Spinal cord (tissue), 9 donors: ENCODE measurements at regions not wholly inside any gene's neighbourhood (a gene's known extent, or its start where the extent isn't known, plus 50 kb on each side); places are given as distances from the start of the nearest gene placed in this dataset.
A peak's percentile ranks its signal among the peaks of the same experiment; 100 is the strongest.

Source experiments
- DNase-seq, 6 donors: peaks; one replicate each; pipeline versions ENCODE4 v3.0.0 to v3.0.0-alpha.2; 2013 to 2015; ENCODE audit warnings: low spot score in 6 of 6, low read depth in 4 of 6
- H3K27ac ChIP-seq: one replicate; pipeline ENCODE4 v1.5.1; 2013; ENCODE audit warnings: low read depth, low read length, control low read depth
- H3K27me3 ChIP-seq: one replicate; pipeline ENCODE4 v1.6.1; 2013; ENCODE audit warnings: low read length; ENCODE audit not compliant: control insufficient read depth, insufficient read depth
- H3K36me3 ChIP-seq: one replicate; pipeline ENCODE4 v1.6.1; 2013; ENCODE audit warnings: low read length; ENCODE audit not compliant: control insufficient read depth, insufficient read depth
- H3K4me1 ChIP-seq: one replicate; pipeline ENCODE4 v1.6.1; 2013; ENCODE audit warnings: low read length; ENCODE audit not compliant: control insufficient read depth, insufficient read depth
- H3K4me3 ChIP-seq: one replicate; pipeline ENCODE4 v1.5.1; 2013; ENCODE audit warnings: low read depth, low read length, control low read depth
- H3K9me3 ChIP-seq: one replicate; pipeline ENCODE4 v1.6.1; 2013; ENCODE audit warnings: low read length; ENCODE audit not compliant: control insufficient read depth, insufficient read depth
- WGBS: methylation state at CpG from one replicate; pipeline ENCODE4 v1.1.5; 2013; ENCODE audit warnings: missing lambda C conversion rate; ENCODE audit not compliant: insufficient coverage; 5-methylcytosine and 5-hydroxymethylcytosine counted together
- donor health status: healthy.

DNA sequence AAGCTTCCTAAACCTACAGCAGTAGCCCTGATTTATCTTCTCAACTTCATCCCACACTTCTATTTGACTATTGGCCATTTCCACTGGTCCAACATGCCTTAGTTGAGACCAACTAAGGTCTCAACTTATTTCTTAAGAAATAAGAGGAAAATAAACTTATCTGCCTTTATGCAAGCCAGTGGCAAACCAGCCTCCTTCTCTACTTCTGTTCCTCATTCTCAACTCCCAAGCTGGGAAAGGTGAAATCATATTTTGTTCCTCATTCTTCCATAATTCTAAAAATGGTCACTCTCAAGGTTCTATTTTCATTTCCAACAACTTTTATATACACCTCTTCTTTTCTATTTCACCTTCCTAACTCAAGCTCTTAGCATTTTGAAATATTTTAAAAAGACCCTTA, 149.6 kb upstream of the C9orf72 start:
- no peak for DNase-seq
- Histone ChIP-seq H3K4me1 (no peaks in the 10 kb centered on the region), H3K36me3 (no peaks in the 10 kb centered on the region), H3K9me3 (no peaks in the 10 kb centered on the region), H3K27me3 (no peaks in the 10 kb centered on the region), H3K4me3 (no peak overlapping the region), H3K27ac (no peak overlapping the region)

DNA sequence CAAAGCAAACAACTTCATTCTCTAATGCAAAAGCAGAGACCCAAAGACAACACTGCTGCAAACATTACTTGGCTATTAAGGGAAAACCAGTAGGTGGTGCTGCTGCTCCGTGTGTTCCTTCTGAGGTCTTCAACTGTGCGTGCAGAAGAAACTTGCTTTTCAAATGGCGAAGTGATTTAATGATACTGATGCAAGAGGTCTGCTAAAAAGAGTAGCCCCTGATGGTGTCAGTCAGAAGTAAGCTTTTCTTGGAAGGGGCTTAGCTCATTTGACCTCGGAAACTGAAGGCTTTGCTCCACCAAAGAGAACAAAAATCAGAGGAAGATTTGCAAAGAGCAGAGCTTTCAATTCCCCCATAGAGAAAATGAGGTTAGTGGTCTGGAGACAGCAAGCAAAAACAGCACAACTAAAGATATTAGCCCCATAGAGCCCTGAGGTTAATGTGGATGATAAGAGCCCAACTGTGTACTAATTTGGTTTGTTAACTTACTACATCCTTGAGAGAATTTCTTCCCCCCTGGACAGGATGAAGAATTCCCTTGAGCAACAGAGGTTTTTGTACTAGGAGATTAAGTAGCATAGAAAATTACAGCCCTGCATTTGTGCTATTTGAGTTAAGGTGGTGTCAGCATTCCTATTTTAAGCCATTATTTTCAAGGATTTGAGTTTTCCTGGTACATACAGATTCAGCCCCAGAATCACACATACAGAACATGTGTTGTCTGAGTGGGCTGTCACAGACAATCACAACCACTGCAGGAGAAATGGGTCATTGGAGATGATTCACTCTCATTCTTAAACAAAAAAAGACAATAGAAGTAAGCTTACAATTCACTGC, 153.2 kb upstream of the C9orf72 start:
- DNase-seq = peak; percentile 85 to 98 (median 88)
- Histone ChIP-seq H3K4me3 (no peak overlapping the region), H3K27ac (no peak overlapping the region), H3K36me3 (no peaks in the 10 kb centered on the region), H3K27me3 (no peaks in the 10 kb centered on the region), H3K4me1 (no peaks in the 10 kb centered on the region), H3K9me3 (no peaks in the 10 kb centered on the region)
- WGBS = 0% methylated on average over 4 of the region's 4 CpGs

DNA sequence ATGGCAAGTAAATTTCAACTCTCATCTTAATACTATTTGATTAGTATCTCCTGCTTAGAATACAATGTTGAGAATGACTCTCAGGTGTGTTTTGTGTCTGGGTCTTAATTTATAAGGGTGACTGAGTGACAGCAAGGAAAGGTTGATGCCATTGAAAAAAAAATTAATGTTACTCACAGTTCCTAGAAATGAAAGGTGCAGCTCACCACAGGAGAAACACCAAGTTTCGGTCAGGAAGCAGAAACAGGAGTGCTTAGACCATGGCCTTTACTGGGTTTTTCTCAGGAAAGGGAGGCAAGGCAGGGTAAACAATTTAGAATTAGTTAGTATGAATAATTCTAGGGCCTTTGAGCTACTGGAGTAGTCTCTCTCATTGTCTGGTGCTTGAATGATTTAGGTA, 159.2 kb upstream of the C9orf72 start:
- H3K27ac ChIP-seq = no peak overlapping the region
- H3K4me1 ChIP-seq = no peaks in the 10 kb centered on the region
- no peak overlapping the region for H3K4me3 ChIP-seq
- 100% methylated on average over 1 of the region's 1 CpG for whole genome bisulfite sequencing
- no peaks in the 10 kb centered on the region for H3K36me3 ChIP-seq
- no peaks in the 10 kb centered on the region for H3K9me3 ChIP-seq
- H3K27me3 ChIP-seq = no peaks in the 10 kb centered on the region
- no peak for DNase-seq

DNA sequence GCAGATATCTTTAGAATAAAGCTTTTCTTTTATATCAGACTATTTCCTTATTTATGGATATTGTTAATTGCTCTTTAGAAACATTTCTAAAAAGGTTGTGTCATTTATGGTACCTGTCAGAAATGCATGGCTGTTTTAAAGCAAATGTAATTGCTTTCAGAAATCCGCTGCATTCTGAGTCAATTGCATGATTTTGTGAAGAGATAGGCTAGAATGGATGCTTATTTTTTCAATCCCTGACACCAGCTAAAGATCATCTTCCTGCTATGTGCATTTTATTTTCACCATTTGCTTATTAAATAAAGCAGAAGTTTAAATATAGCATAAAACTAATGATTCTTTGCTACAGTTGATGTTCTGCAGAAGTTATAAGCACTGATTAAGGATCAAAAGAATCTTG, 170.2 kb upstream of the C9orf72 start:
- H3K27ac ChIP-seq = no peak overlapping the region
- no CpG with 5 or more reads among the region's 1 CpG for WGBS
- DNase-seq = no peak

DNA sequence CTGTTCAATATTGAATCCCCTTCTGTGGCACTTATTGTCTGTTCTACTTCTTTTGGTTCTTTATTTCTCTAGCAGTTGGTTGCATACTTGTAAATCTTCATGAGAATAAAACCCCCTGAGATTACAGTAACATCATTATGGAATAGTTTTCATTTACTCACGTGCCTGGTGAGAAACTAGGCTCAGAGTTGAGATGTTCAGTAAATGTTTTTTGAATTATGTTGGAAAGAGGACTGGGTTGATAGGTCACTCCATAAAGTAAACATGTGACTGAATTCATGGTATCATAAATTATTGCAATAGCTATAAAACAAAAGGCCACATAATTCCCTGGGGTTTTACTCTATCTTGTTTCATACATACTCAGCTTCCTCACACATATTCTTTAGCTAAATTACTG, 174.2 kb upstream of the C9orf72 start:
- Histone ChIP-seq H3K36me3 (no peaks in the 10 kb centered on the region), H3K27me3 (no peaks in the 10 kb centered on the region), H3K4me3 (no peak overlapping the region), H3K9me3 (no peaks in the 10 kb centered on the region), H3K4me1 (no peaks in the 10 kb centered on the region), H3K27ac (no peak overlapping the region)
- DNase-seq = no peak
- no CpG with 5 or more reads among the region's 1 CpG for WGBS

More for the DNA sequence above, 170.2 kb upstream of the C9orf72 start:
- Histone ChIP-seq H3K36me3 (no peaks in the 10 kb centered on the region), H3K4me3 (no peak overlapping the region), H3K4me1 (no peaks in the 10 kb centered on the region), H3K27me3 (no peaks in the 10 kb centered on the region), H3K9me3 (peaks cover 8% of the 10 kb centered on the region)

DNA sequence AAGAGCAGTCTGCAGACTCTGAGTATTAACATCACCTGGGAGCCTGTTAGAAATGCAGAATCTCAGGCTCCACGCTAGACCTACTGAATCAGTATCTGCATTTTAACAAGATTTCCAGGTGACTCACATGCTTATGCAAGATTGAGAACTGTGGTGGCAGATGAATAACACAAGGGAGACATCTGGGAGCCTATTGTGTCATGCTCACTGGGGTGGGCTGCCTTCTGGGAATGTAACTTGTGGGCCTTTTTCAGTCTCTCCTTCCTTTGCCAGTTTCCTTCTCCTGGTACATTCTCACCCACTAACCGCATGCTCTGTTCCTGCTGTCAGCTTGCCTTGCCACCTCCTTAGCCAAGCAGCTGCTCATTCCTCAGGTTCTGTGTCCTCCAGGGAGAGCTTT, 176.6 kb upstream of the C9orf72 start:
- Histone ChIP-seq H3K27ac (no peak overlapping the region), H3K4me1 (no peaks in the 10 kb centered on the region), H3K4me3 (no peak overlapping the region), H3K9me3 (no peaks in the 10 kb centered on the region), H3K36me3 (no peaks in the 10 kb centered on the region), H3K27me3 (no peaks in the 10 kb centered on the region)
- WGBS = 60% methylated on average over 1 of the region's 2 CpGs
- DNase-seq = peak in 2 of 6 donors; percentile 18 to 30

DNA sequence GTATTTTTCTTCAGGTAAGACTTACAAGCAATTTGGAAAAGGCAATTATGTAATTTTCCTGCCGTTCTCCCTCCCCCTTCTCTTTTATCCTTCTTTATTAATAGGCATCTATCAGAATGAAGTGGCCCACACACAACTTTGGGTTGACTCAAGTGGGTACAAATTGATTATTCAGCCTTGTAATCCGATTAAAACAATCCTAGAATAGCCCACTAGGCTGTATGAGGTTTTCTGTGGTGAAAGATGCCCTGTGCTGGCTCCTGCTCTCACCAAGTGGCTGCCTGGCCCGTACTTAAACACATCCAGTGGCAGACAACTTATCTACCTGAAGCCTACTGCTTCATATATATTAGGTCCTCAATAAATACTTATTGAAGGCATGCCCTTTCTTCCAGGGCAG, 177.3 kb upstream of the C9orf72 start:
- H3K4me1 ChIP-seq = no peaks in the 10 kb centered on the region
- 83% methylated on average over 1 of the region's 3 CpGs for WGBS
- no peaks in the 10 kb centered on the region for H3K36me3 ChIP-seq
- H3K27me3 ChIP-seq = no peaks in the 10 kb centered on the region
- DNase-seq = no peak
- H3K4me3 ChIP-seq = no peak overlapping the region
- H3K9me3 ChIP-seq = no peaks in the 10 kb centered on the region
- H3K27ac ChIP-seq = no peak overlapping the region

DNA sequence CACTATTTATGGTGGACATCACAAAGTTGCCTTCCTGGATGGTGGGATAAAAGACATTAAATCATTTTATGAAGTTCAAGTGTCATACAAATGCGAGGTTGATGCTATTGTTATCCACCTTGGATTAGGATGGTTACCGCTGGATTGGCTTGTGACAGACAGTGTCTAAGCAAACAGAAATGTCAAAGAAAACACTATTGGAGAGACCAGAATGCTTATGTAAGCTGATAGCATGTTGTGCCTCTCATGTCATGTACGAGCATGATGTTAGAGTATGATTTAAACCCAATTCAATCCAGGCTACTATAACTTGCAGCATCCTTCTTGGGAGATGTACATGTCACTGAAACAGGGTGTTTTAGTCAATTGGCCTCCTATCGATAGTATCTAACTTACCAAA, 178.8 kb upstream of the C9orf72 start:
- Histone ChIP-seq H3K4me3 (no peak overlapping the region), H3K36me3 (no peaks in the 10 kb centered on the region), H3K27me3 (no peaks in the 10 kb centered on the region), H3K4me1 (no peaks in the 10 kb centered on the region), H3K27ac (no peak overlapping the region), H3K9me3 (no peaks in the 10 kb centered on the region)
- 93% methylated on average over 2 of the region's 4 CpGs for WGBS
- DNase-seq = no peak

DNA sequence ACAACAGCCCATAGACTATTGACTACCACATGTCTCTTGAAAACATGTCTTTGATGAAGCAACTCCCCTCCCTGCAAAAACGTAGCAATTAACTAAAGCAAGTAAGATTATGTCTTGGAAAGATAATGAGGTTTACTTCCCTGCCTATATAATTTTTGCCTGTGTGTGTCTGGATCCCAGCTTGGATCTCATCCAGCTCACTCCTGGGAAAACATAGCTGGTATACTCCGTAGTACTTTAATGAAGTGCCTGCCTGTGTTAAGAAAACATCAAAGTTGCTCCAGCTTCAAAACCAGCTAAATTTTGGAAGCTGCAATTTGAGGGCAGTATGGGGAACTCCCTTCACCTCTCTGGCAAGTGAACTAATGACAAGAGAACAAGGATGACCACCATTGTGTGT, 182.6 kb upstream of the C9orf72 start:
- H3K36me3 ChIP-seq = no peaks in the 10 kb centered on the region
- H3K27ac ChIP-seq = no peak overlapping the region
- no peaks in the 10 kb centered on the region for H3K4me1 ChIP-seq
- H3K27me3 ChIP-seq = no peaks in the 10 kb centered on the region
- no peak overlapping the region for H3K4me3 ChIP-seq
- H3K9me3 ChIP-seq = no peaks in the 10 kb centered on the region
- DNase-seq = peak in 1 of 6 donors; percentile 22
- no CpG with 5 or more reads among the region's 2 CpGs for WGBS

DNA sequence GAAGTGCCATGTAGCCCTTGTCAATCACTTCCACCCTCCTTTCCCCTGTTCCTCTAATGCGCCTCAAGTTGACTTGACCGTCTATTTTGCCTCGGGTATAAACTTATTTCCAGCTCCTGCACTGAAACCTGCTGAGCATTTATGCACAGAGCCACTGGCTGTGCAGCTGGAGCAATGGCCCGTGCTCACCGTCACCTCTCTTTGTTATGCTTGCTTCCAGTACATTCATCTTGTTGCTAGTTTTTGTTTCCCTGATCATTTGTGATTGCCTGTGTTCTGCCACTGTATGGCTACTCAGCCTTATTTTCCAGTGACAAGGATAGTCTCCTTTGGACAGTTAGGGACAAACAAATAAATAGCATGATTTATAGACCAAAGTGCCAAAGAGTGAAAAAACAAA, 183.1 kb upstream of the C9orf72 start:
- Histone ChIP-seq H3K4me1 (no peaks in the 10 kb centered on the region), H3K27ac (no peak overlapping the region), H3K36me3 (no peaks in the 10 kb centered on the region), H3K27me3 (no peaks in the 10 kb centered on the region), H3K4me3 (no peak overlapping the region), H3K9me3 (no peaks in the 10 kb centered on the region)
- no peak for DNase-seq
- 48% methylated on average over 5 of the region's 5 CpGs for WGBS
